Activated CD8-positive, alpha-beta memory T cell treated with anti-CD3 and anti-CD28 coated beads for 24 hours (primary cell): ENCODE measurements at regions not wholly inside any gene's neighbourhood (a gene's known extent, or its start where the extent isn't known, plus 50 kb on each side); places are given as distances from the start of the nearest gene placed in this dataset.

Experiments used
- DNase-seq: peaks from one replicate; pipeline ENCODE4 v3.0.0-alpha.2; 2020

GRCh38 chr5:4137781-4138180, 542.1 kb downstream of the IRX1 start:
- no peak for DNase-seq

GRCh38 chr5:4142842-4143241, 547.2 kb downstream of the IRX1 start:
- no peak for DNase-seq

- DNase-seq = no peak
Observed at GRCh38 chr5:4144411-4145007, 548.9 kb downstream of the IRX1 start.

- DNase-seq = no peak
Observed at GRCh38 chr5:4145511-4145910, 549.9 kb downstream of the IRX1 start.

DNA sequence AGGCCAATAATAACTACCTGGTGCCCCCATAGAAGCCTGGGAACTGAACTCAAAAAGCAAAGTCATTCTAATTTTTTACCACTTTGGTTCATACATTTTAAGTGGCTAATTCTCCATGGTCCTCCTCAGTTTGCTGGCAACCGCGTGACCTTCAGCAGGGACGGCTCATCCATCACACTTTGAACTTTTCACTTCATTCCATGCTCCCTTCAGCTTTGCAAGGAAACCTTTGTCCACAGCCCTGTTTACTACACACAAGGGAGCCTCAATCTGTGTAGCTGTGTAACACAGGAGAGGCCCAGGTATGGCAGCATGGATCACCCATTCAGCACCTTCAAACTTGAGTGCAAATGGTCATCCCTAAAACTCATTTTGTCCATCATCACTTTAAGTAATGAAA, 552.4 kb downstream of the IRX1 start:
- no peak for DNase-seq

GRCh38 chr5:4150067-4150466, 554.4 kb downstream of the IRX1 start:
- DNase-seq = no peak

DNA sequence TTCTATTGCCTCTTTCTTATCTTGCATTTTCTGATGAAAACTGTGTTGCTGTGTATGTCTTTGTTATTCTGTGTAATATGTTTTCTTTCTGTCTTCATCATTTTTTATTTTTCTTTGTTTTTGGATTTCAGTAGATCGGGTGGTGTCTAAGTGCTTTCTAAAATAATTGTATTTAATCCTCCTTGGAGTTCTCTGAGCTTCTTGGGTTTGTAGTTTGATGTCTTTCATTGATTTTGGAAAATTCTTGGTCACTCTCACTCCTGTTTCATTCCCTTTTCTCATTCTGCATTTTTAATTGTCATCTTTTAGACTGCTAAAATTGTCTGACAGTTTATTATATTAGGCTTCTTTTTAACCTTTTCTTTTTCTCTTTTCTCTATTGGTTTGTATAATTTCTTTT, 560.5 kb downstream of the IRX1 start:
- DNase-seq = no peak

DNA sequence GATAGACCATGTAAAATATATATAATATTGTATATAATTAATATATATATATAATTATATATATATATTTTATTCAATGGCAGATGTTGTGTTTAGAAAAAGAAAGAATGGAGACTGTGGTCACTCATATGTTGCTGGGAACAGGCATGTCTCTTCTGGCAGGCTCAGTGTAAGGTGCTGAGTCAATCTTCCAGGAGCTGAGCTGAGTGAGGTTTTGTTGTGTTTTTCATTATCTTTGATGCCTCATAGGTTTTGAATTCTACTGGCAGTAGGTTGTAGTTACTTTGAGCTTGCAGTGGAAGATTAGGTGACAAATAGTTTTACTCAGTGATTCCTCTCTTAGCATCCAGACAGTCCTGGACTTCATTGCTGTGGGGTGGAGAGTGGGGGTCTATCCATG, 561.3 kb downstream of the IRX1 start:
- no peak for DNase-seq

GRCh38 chr5:4158750-4159447, 563.3 kb downstream of the IRX1 start:
- DNase-seq = no peak

DNA sequence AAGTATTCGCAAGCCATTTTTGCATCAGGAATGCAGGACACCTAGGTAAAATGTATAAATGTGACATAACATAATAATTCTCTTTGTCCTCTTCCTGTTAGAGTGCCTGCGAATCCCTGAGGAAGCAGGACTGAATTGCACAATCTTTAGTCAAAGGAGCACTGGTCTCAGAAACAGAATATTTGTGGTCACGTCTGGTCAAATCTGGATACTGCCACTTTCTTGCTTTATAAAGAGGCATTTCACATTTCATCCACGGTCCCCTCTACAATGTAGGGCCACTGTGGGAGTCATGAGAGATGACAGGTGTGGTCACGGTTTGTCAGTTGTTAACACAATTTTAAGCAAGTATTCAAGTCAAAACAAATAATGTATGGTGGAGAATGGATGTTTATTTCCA, 564.0 kb downstream of the IRX1 start:
- DNase-seq = no peak

DNA sequence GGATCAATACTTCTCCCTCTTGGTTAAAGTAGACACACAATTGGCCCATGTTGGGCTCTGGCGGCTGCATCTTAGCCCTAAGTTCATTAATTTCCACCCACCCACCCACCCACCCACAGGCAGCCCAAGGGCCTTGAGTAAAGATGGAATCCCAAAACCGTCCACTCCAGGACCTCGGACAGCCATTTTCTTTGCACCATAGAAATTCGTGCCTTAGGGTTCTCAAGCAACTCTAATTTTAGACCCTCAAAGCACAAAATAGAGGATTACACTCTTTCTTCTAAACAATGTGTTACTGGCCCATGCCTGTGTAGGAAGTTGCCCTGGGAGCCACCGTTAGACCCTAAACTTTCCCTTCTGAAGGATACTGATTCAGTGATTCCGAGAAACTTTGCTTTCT, 568.5 kb downstream of the IRX1 start:
- DNase-seq = no peak

DNA sequence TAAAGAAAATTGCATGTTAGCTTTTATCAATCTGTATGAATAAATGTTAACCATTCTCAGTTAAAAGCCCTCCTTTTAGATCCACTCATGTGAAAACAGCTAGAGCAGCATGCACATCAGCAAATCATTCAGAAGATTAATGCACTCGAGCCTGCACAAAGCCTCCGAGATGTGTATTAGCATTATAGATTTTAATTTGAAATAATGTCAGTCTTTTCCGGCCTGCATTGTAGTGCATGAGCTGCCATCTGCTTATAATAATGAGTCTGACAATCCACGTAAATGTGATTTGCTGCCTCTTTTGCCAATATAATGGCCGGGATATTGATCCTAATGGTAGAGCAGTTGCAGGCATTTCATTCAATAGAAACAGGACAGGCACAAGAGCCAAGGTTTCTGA, 585.1 kb downstream of the IRX1 start:
- no peak for DNase-seq

- no peak for DNase-seq
Observed at GRCh38 chr5:4182144-4182543, 586.5 kb downstream of the IRX1 start.

DNA sequence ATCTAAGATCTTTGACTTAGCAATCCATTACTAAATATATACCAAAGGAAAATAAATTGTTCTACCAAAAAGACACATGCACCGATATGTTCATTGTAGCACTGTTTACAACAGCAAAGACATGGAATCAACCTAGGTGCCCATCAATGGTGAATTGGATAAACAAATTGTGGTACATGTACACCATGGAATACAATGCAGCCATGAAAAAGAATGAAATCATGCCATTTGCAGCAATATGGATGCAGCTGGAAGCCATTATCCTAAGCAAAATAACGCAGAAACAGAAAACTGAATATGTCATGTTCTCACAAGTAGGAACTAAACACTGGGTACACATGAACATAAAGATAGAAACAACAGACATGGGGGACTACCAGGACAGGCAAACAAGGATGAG, 589.5 kb downstream of the IRX1 start:
- DNase-seq = no peak

DNA sequence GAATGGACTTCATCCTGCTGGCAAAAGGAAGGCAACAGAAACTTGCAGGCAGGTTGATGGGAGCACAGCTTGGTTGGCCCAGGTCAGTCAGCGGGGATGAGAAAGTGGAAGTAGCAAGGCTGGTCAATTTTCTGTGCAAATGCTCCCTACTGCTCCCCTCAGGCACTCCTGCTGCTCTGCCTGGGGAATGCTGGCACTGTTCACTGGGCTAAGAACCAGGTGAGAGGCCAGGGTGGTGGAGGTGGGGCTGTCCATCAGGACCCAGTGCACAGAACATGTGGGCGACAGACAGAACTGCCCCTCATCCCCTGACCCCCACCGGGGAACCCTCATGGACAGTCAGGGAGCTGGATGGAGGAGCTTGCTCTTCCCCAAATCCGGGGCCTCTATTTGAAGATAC, 593.1 kb downstream of the IRX1 start:
- DNase-seq = no peak

GRCh38 chr5:4189317-4189716, 593.7 kb downstream of the IRX1 start:
- DNase-seq = no peak

- DNase-seq = no peak
Observed at GRCh38 chr5:4191041-4191440, 595.4 kb downstream of the IRX1 start.

- no peak for DNase-seq
Observed at GRCh38 chr5:4191703-4192102, 596.1 kb downstream of the IRX1 start.

DNA sequence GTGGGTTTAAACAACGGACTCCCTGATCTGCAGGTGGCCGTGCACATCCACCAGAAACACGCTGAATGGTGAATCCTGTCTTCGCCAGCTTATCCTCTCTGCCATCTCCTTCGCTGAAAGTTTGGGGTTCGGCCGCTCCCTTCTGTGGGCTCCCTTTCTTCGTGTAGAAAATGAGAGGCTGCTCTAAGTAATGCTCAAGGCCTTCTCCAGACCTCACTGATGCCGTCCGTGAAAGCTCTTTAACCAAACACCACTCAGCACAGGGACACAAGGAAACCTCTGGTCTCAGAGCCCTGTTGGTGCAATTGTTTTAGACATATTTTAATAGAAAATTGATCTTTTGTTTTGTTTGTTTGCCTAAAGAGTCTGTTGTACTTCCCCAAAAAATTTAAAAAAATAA, 596.5 kb downstream of the IRX1 start:
- DNase-seq = no peak

- DNase-seq = no peak
Observed at GRCh38 chr5:4196744-4197143, 601.1 kb downstream of the IRX1 start.

- DNase-seq = no peak
Observed at GRCh38 chr5:4197151-4197550, 601.5 kb downstream of the IRX1 start.

- no peak for DNase-seq
Observed at GRCh38 chr5:4198461-4198860, 602.8 kb downstream of the IRX1 start.

- no peak for DNase-seq
Observed at GRCh38 chr5:4199049-4199841, 603.6 kb downstream of the IRX1 start.

DNA sequence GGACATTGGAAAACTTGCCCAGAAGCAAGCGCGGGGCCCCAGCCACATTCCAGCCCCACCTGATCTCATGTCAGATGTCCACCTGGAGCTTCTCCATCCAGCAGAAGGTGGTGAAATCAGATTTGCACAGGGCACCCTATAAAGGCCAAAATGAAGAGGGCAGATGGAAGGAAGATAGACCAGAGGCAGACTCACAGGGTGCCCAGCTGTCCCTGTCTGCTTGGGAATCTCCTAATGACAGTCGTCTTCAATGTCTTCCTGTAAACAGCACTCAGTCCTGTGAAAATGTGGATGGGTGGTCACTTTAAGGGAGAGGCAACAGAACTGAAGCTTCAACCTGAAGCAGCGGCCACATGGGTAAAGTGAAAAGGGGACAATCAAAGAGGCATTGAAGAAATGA, 607.5 kb downstream of the IRX1 start:
- DNase-seq = no peak
